Left ventricle myocardium inferior (tissue), 1 donor: ENCODE measurements at regions not wholly inside any gene's neighbourhood (a gene's known extent, or its start where the extent isn't known, plus 50 kb on each side); places are given as distances from the start of the nearest gene placed in this dataset.

Experiments
- DNase-seq: peaks from one replicate; pipeline ENCODE4 v3.0.0-alpha.2; 2020
- H3K27ac ChIP-seq: fragments of 200-600 bp; replicated peaks from 2 replicates; pipeline ENCODE4 v1.8.0; 2021
- H3K27me3 ChIP-seq: fragments of 200-600 bp; 2 replicates; pipeline ENCODE4 v1.8.0; 2021; ENCODE audit warnings: low read depth
- H3K36me3 ChIP-seq: fragments of 200-600 bp; 2 replicates; pipeline ENCODE4 v1.8.0; 2021
- H3K4me1 ChIP-seq: fragments of 200-600 bp; 2 replicates; pipeline ENCODE4 v1.8.0; 2021
- H3K4me3 ChIP-seq: fragments of 200-600 bp; 2 replicates; pipeline ENCODE4 v1.8.0; 2021; ENCODE audit warnings: mild to moderate bottlenecking, moderate library complexity
- H3K9me3 ChIP-seq: fragments of 200-600 bp; replicated peaks from 2 replicates; pipeline ENCODE4 v1.8.0; 2021
- CTCF ChIP-seq: fragments of 200-600 bp; IDR thresholded peaks from 2 replicates; pipeline ENCODE4 v1.8.0; 2021; ENCODE audit warnings: antibody characterized with exemption, mild to moderate bottlenecking, borderline replicate concordance
- intact Hi-C: fragments of 100-400 bp; cut with micrococcal nuclease; formaldehyde crosslinking; loops from one replicate; pipeline ENCODE4 v1.11.0; 2022
- donor health status: DM: no; HTN: yes; CAD: no; lungs with severe emphysema.

GRCh38 chr16:65524997-65525396 lies 403.1 kb upstream of the CDH11 start:
- intact Hi-C loops: no loop called here
- no peak overlapping the region for H3K27ac ChIP-seq
- DNase-seq: no peak
- H3K36me3 ChIP-seq: no peaks in the 10 kb centered on the region
- H3K9me3 ChIP-seq: peaks cover 16% of the 10 kb centered on the region
- H3K27me3 ChIP-seq: no peaks in the 10 kb centered on the region
- no peak overlapping the region for H3K4me3 ChIP-seq
- TF ChIP-seq CTCF: no peak
- no peaks in the 10 kb centered on the region for H3K4me1 ChIP-seq

- intact Hi-C loops: no loop called here
- H3K9me3 ChIP-seq: peaks cover 16% of the 10 kb centered on the region
- TF ChIP-seq CTCF: no peak
- no peak for DNase-seq
- H3K4me1 ChIP-seq: no peaks in the 10 kb centered on the region
- H3K27ac ChIP-seq: no peak overlapping the region
- H3K36me3 ChIP-seq: no peaks in the 10 kb centered on the region
- H3K4me3 ChIP-seq: no peak overlapping the region
- no peaks in the 10 kb centered on the region for H3K27me3 ChIP-seq
These were observed 402.4 kb upstream of the CDH11 start for GRCh38 chr16:65524231-65524630.

GRCh38 chr16:65523283-65523944 lies 401.6 kb upstream of the CDH11 start:
- H3K9me3 ChIP-seq: peaks cover 16% of the 10 kb centered on the region
- H3K4me1 ChIP-seq: no peaks in the 10 kb centered on the region
- intact Hi-C loops: no loop called here
- H3K36me3 ChIP-seq: no peaks in the 10 kb centered on the region
- no peak for TF ChIP-seq CTCF
- no peak overlapping the region for H3K27ac ChIP-seq
- no peak for DNase-seq
- no peaks in the 10 kb centered on the region for H3K27me3 ChIP-seq
- H3K4me3 ChIP-seq: no peak overlapping the region

GRCh38 chr16:65522412-65522811 lies 400.5 kb upstream of the CDH11 start:
- Histone ChIP-seq H3K27me3 (no peaks in the 10 kb centered on the region), H3K4me1 (no peaks in the 10 kb centered on the region), H3K36me3 (no peaks in the 10 kb centered on the region), H3K4me3 (no peak overlapping the region), H3K27ac (no peak overlapping the region), H3K9me3 (peaks cover 11% of the 10 kb centered on the region)
- no peak for TF ChIP-seq CTCF
- intact Hi-C loops: no loop called here
- no peak for DNase-seq

- TF ChIP-seq CTCF: no peak
- no peaks in the 10 kb centered on the region for H3K4me1 ChIP-seq
- peaks cover 5% of the 10 kb centered on the region for H3K9me3 ChIP-seq
- no peak for DNase-seq
- no peak overlapping the region for H3K4me3 ChIP-seq
- intact Hi-C loops: no loop called here
- H3K36me3 ChIP-seq: no peaks in the 10 kb centered on the region
- peaks cover 2% of the 10 kb centered on the region for H3K27me3 ChIP-seq
- H3K27ac ChIP-seq: no peak overlapping the region
These were observed 399.9 kb upstream of the CDH11 start for GRCh38 chr16:65521633-65522328.
